SK-N-MC (cell line): ENCODE measurements at regions not wholly inside any gene's neighbourhood (a gene's known extent, or its start where the extent isn't known, plus 50 kb on each side); places are given as distances from the start of the nearest gene placed in this dataset.

Source experiments
- EZH2 ChIP-seq: fragments of 200-600 bp; sonication (generic); IDR thresholded peaks from one replicate; pipeline ENCODE4 v1.6.1; 2017; ENCODE audit warnings: antibody characterized with exemption
- POLR2AphosphoS5 ChIP-seq: IDR thresholded peaks from 2 replicates; pipeline ENCODE4 v1.6.1; 2012; ENCODE audit warnings: mild to moderate bottlenecking, low read depth, low read length, borderline replicate concordance

DNA sequence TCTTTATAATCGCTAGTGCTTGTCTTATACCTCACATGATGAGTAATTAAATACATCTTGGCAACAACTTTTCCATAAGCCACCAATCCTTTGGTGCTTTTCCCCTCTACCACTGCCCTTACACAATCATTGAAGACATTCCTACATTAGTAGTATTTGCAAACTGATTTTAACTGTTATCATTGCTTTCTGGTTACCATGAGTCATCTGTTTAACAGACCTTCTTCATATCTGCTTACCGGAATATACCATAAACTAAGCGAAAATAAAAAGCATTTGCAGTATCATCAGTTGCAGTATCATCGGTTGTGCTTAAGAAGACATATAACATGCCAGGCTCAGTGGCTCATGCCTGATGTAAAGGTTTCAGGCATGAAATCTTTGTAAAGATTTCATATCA is 54.8 kb upstream of the PLEKHA5 start:
- TF ChIP-seq EZH2 (no peak), POLR2AphosphoS5 (no peak)
